ENCODE measurements at regions not wholly inside any gene's neighbourhood (a gene's known extent, or its start where the extent isn't known, plus 50 kb on each side); places are given as distances from the start of the nearest gene placed in this dataset.

- TF ChIP-seq CTCF (IDR thresholded peaks at IDR 0.05) (no peak), POLR2AphosphoS5 (IDR thresholded peaks at IDR 0.05) (no peak), POLR2A (IDR thresholded peaks at IDR 0.05) (no peak), EP300 (IDR thresholded peaks at IDR 0.05) (no peak)
Observed at GRCh38 chr4:75244325-75244724, 269.9 kb downstream of the RCHY1 start.
